H1 (cell line): ENCODE measurements at regions not wholly inside any gene's neighbourhood (a gene's known extent, or its start where the extent isn't known, plus 50 kb on each side); places are given as distances from the start of the nearest gene placed in this dataset.

ENCODE experiments used
- CTCF ChIA-PET: fragments of 300-600 bp; sonication (Branson Sonifier 250); formaldehyde crosslinking; loops from one replicate; lab custom pipeline; 2021; ENCODE audit not compliant: partially characterized antibody; lab: Charles Lee
- POLR2A ChIA-PET: fragments of 300-600 bp; sonication (Branson Sonifier 250); formaldehyde crosslinking; loops from one replicate; lab custom pipeline; 2021; ENCODE audit warnings: inconsistent platforms; ENCODE audit not compliant: partially characterized antibody; lab: Charles Lee
- DNase-seq, 2 experiments: peaks; one replicate each; pipeline versions ENCODE4 v3.0.0 to v3.0.0-alpha.2; 2010 to 2022; ENCODE audit warnings: low spot score in 2 of 2, low read depth in 1 of 2, mixed read lengths in 1 of 2
- FAIRE-seq: peaks from 2 replicates; lab custom pipeline; 2011; peaks lifted over from hg19 to GRCh38; lab: Jason Lieb, UNC
- H2AFZ ChIP-seq: 2 replicates; pipeline ENCODE4 v1.8.1; 2012; ENCODE audit warnings: low read length, inconsistent platforms
- H2AK5ac ChIP-seq: 2 replicates; pipeline ENCODE4 v1.6.1; 2013; ENCODE audit warnings: low read depth, low read length
- H2BK120ac ChIP-seq: replicated peaks from 2 replicates; pipeline ENCODE3; 2013; ENCODE audit warnings: low read depth, low read length, inconsistent platforms
- H2BK12ac ChIP-seq: 2 replicates; pipeline ENCODE4 v1.6.1; 2013; ENCODE audit warnings: low read depth, low read length
- H2BK15ac ChIP-seq: 2 replicates; pipeline ENCODE4 v1.6.1; 2013; ENCODE audit warnings: low read length
- H2BK20ac ChIP-seq: 2 replicates; pipeline ENCODE4 v1.6.1; 2013; ENCODE audit warnings: low read length
- H2BK5ac ChIP-seq: 2 replicates; pipeline ENCODE4 v1.6.1; 2013; ENCODE audit warnings: low read depth, low read length
- H3K14ac ChIP-seq: 2 replicates; pipeline ENCODE4 v1.6.1; 2013; ENCODE audit warnings: inconsistent platforms; ENCODE audit not compliant: insufficient read length
- H3K18ac ChIP-seq: 2 replicates; pipeline ENCODE4 v1.6.1; 2013; ENCODE audit warnings: low read length; ENCODE audit errors: extremely low read depth
- H3K23ac ChIP-seq: 2 replicates; pipeline ENCODE4 v1.6.1; 2013; ENCODE audit warnings: inconsistent platforms; ENCODE audit not compliant: insufficient read length
- H3K23me2 ChIP-seq: 2 replicates; pipeline ENCODE4 v1.6.1; 2013; ENCODE audit warnings: low read depth, low read length
- H3K27ac ChIP-seq: 2 replicates; pipeline ENCODE4 v1.6.1; 2011; ENCODE audit warnings: low read depth, low read length, inconsistent platforms
- H3K27me3 ChIP-seq, 4 experiments: replicated peaks in 1 of 4; 1 replicate in 1 of 4; 2 replicates in 3 of 4; pipeline versions ENCODE4 v1.6.1 to v1.8.1; 2011 to 2013; ENCODE audit warnings: low read length in 3 of 4, mild to moderate bottlenecking in 3 of 4, inconsistent platforms in 2 of 4, mixed read lengths in 2 of 4, moderate library complexity in 1 of 4; ENCODE audit not compliant: control insufficient read depth in 3 of 4, insufficient read depth in 3 of 4; ENCODE audit errors: extremely low read depth in 1 of 4
- H3K36me3 ChIP-seq, 4 experiments: 2 replicates each; pipeline versions ENCODE4 v1.6.1 to v1.8.1; 2011 to 2013; ENCODE audit warnings: mild to moderate bottlenecking in 4 of 4, low read length in 3 of 4, moderate library complexity in 2 of 4, control low read depth in 1 of 4, inconsistent platforms in 1 of 4; ENCODE audit not compliant: insufficient read depth in 4 of 4, control insufficient read depth in 2 of 4
- H3K4ac ChIP-seq: replicated peaks from 2 replicates; pipeline ENCODE3; 2013; ENCODE audit warnings: low read length, low read depth, mixed read lengths, inconsistent platforms; ENCODE audit not compliant: insufficient read length
- H3K4me1 ChIP-seq, 4 experiments: replicated peaks in 1 of 4; 1 replicate in 1 of 4; 2 replicates in 3 of 4; pipeline versions ENCODE4 v1.6.1 to v1.8.1; 2011 to 2013; ENCODE audit warnings: low read length in 3 of 4, inconsistent platforms in 2 of 4, mixed read lengths in 1 of 4; ENCODE audit not compliant: insufficient read depth in 4 of 4, control insufficient read depth in 3 of 4
- H3K4me2 ChIP-seq, 2 experiments: 2 replicates each; pipeline versions ENCODE4 v1.6.1 to v1.8.1; 2011 to 2013; ENCODE audit warnings: low read depth in 2 of 2, low read length in 2 of 2, control low read depth in 1 of 2, inconsistent platforms in 1 of 2, mild to moderate bottlenecking in 1 of 2; ENCODE audit not compliant: insufficient read depth in 1 of 2
- H3K4me3 ChIP-seq, 4 experiments: fragments of 200-600, 300-600 bp in 1 of 4; sonication (generic), shearing (Covaris generic), sonication (Bioruptor Twin) in 1 of 4; 2 replicates each; pipeline versions ENCODE4 v1.5.1 to v1.8.1; 2011 to 2016; ENCODE audit warnings: low read length in 4 of 4, low read depth in 3 of 4, control low read depth in 2 of 4, inconsistent platforms in 2 of 4, mild to moderate bottlenecking in 2 of 4, mixed read lengths in 1 of 4, moderate library complexity in 1 of 4; ENCODE audit not compliant: insufficient read depth in 2 of 4; ENCODE audit errors: extremely low read depth in 1 of 4
- H3K56ac ChIP-seq: replicated peaks from 2 replicates; pipeline ENCODE3; 2013; ENCODE audit warnings: low read depth, mild to moderate bottlenecking, mixed read lengths, low read length, inconsistent platforms; ENCODE audit not compliant: insufficient read length
- H3K79me1 ChIP-seq: 2 replicates; pipeline ENCODE4 v1.6.1; 2013; ENCODE audit warnings: low read depth, low read length, control low read depth
- H3K79me2 ChIP-seq, 2 experiments: 2 replicates each; pipeline versions ENCODE4 v1.6.1 to v1.8.1; 2012 to 2013; ENCODE audit warnings: low read length in 2 of 2, mild to moderate bottlenecking in 2 of 2, inconsistent platforms in 1 of 2; ENCODE audit not compliant: insufficient read depth in 2 of 2, control insufficient read depth in 1 of 2
- H3K9ac ChIP-seq, 4 experiments: replicated peaks in 1 of 4; 1 replicate in 1 of 4; 2 replicates in 3 of 4; pipeline versions ENCODE4 v1.6.1 to v1.8.1; 2011 to 2013; ENCODE audit warnings: low read depth in 3 of 4, low read length in 3 of 4, control low read depth in 2 of 4, mild to moderate bottlenecking in 2 of 4, moderate library complexity in 2 of 4, inconsistent platforms in 1 of 4; ENCODE audit errors: extremely low read depth in 1 of 4
- H3K9me3 ChIP-seq, 2 experiments: 2 replicates each; pipeline versions ENCODE4 v1.6.1 to v1.8.1; 2012 to 2013; ENCODE audit warnings: mild to moderate bottlenecking in 2 of 2, moderate library complexity in 2 of 2, control low read depth in 1 of 2, inconsistent platforms in 1 of 2, low read depth in 1 of 2, low read length in 1 of 2, mixed read lengths in 1 of 2; ENCODE audit not compliant: insufficient read depth in 2 of 2
- H4K20me1 ChIP-seq, 2 experiments: replicated peaks in 1 of 2; 2 replicates each; pipeline versions ENCODE3 to v1.8.1; 2011 to 2013; ENCODE audit warnings: inconsistent platforms in 2 of 2, low read length in 2 of 2, mild to moderate bottlenecking in 1 of 2; ENCODE audit not compliant: insufficient read depth in 2 of 2, control insufficient read depth in 1 of 2
- H4K5ac ChIP-seq: 2 replicates; pipeline ENCODE4 v1.6.1; 2013; ENCODE audit warnings: low read length, low read depth, mixed read lengths, inconsistent platforms; ENCODE audit not compliant: insufficient read length
- H4K8ac ChIP-seq: 2 replicates; pipeline ENCODE4 v1.8.0; 2013; ENCODE audit warnings: mild to moderate bottlenecking, moderate library complexity, low read length, inconsistent platforms; ENCODE audit not compliant: insufficient read depth; ENCODE audit errors: extremely low read depth
- H4K91ac ChIP-seq: replicated peaks from 2 replicates; pipeline ENCODE3; 2013; ENCODE audit warnings: low read length, mixed read lengths, inconsistent platforms; ENCODE audit not compliant: insufficient read length
- CREB1 ChIP-seq: IDR thresholded peaks from 2 replicates; pipeline ENCODE4 v1.6.1; 2012; ENCODE audit warnings: inconsistent platforms
- JUN ChIP-seq: IDR thresholded peaks from 2 replicates; pipeline ENCODE4 v1.6.1; 2011; ENCODE audit warnings: low read depth, mild to moderate bottlenecking, improper control_type of control experiment, low read length
- POLR2A ChIP-seq, 2 experiments: IDR thresholded peaks; 1 replicate in 1 of 2; 2 replicates in 1 of 2; pipeline ENCODE4 v1.6.1; 2011; ENCODE audit warnings: low read depth in 2 of 2, low read length in 2 of 2, mild to moderate bottlenecking in 2 of 2; ENCODE audit errors: control extremely low read depth in 1 of 2
- RFX5 ChIP-seq: IDR thresholded peaks from 2 replicates; pipeline ENCODE4 v1.6.1; 2011; ENCODE audit warnings: low read depth, low read length, improper control_type of control experiment, borderline replicate concordance
- RNF2 ChIP-seq: fragments of 200-900, 300-1000 bp; sonication (generic); IDR thresholded peaks from 2 replicates; pipeline ENCODE4 v1.7.1; 2016; ENCODE audit warnings: borderline replicate concordance, low read depth, mild to moderate bottlenecking, antibody characterized with exemption, low read length; ENCODE audit not compliant: poor library complexity, severe bottlenecking; ENCODE audit errors: missing control alignments
- SP1 ChIP-seq: IDR thresholded peaks from 2 replicates; pipeline ENCODE4 v1.6.1; 2011; ENCODE audit warnings: low read depth, low read length
- SRF ChIP-seq: IDR thresholded peaks from 2 replicates; pipeline ENCODE4 v1.6.1; 2011; ENCODE audit warnings: mild to moderate bottlenecking, low read depth, low read length, moderate library complexity
- TCF12 ChIP-seq: IDR thresholded peaks from 2 replicates; pipeline ENCODE4 v1.6.1; 2011; ENCODE audit warnings: low read depth, mild to moderate bottlenecking, low read length
- WGBS, 2 experiments: shearing (Covaris generic) in 1 of 2; methylation state at CpG; one replicate each; pipeline versions ENCODE4 v1.1.6 to v1.1.7; 2013 to 2015; ENCODE audit warnings: low lambda C conversion rate in 2 of 2, mixed read lengths in 2 of 2, inconsistent platforms in 1 of 2, low coverage in 1 of 2, missing lambda C conversion rate in 1 of 2; ENCODE audit not compliant: insufficient replicate concordance in 2 of 2, insufficient coverage in 1 of 2, insufficient read length in 1 of 2; ENCODE audit errors: extremely low coverage in 1 of 2, missing lambda C conversion rate in 1 of 2; 5-methylcytosine and 5-hydroxymethylcytosine counted together
- TF ChIP-seq, protein P1 (sequence below): IDR thresholded peaks from 2 replicates; pipeline ENCODE4 v1.6.1; 2012; ENCODE audit warnings: low read length, inconsistent platforms
- TF ChIP-seq, protein P2 (sequence below): IDR thresholded peaks from 2 replicates; pipeline ENCODE4 v1.6.1; 2012; ENCODE audit warnings: inconsistent platforms

DNA sequence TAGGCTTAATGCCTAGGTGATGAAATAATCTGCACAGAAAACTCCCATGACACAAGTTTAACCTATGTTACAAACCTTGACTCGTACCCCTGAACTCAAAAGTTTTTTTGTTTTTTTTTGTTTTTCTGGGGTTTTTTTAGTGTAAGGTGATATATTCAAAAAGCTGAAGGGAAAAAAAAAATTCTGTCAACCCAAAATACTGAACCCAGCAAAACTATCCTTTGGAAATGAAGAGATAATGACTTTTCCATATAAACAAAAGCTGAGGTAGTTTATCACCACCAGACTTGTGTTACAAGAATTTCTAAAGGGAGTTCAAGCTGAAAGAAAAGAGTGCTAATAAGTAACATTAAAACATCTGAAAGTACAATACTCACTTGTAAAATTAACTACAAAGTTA lies 448.1 kb downstream of the KCNH5 start:
- Histone ChIP-seq H2BK20ac (no peak overlapping the region), H3K4ac (no peak overlapping the region), H3K27me3 (no peaks in the 10 kb centered on the region), H3K18ac (no peak overlapping the region), H2AK5ac (no peak overlapping the region), H4K5ac (no peak overlapping the region), H2BK5ac (no peak overlapping the region), H3K14ac (no peak overlapping the region), H3K23ac (no peak overlapping the region), H3K4me3 (no peak overlapping the region), H2BK120ac (no peak overlapping the region), H4K91ac (no peak overlapping the region), H3K79me1 (no peaks in the 10 kb centered on the region), H3K9ac (no peak overlapping the region), H2BK12ac (no peak overlapping the region), H3K79me2 (no peaks in the 10 kb centered on the region), H3K56ac (no peak overlapping the region), H3K4me1 (no peaks in the 10 kb centered on the region), H3K9me3 (peaks cover 0 to 2% of the 10 kb centered on the region in 2 experiments; a peak in 1 of 4 replicates), H3K4me2 (no peak overlapping the region), H3K27ac (no peak overlapping the region), H3K36me3 (no peaks in the 10 kb centered on the region), H2AFZ (no peak overlapping the region), H3K23me2 (no peaks in the 10 kb centered on the region; the same call in 1 of the 2 replicates), H4K20me1 (no peaks in the 10 kb centered on the region), H2BK15ac (no peak overlapping the region), H4K8ac (no peak overlapping the region)
- ChIA-PET POLR2A (no interaction called here), CTCF (no interaction called here)
- TF ChIP-seq JUN (no peak), TCF12 (no peak), SRF (no peak), RFX5 (no peak), POLR2A (IDR thresholded peaks at IDR 0.05; ENCODE audit: control extremely low read depth in 1 of 2, low read depth in 2 of 2, low read length in 2 of 2) (no peak), SP1 (no peak), CREB1 (no peak), RNF2 (no peak)
- TF ChIP-seq, protein P1, sequence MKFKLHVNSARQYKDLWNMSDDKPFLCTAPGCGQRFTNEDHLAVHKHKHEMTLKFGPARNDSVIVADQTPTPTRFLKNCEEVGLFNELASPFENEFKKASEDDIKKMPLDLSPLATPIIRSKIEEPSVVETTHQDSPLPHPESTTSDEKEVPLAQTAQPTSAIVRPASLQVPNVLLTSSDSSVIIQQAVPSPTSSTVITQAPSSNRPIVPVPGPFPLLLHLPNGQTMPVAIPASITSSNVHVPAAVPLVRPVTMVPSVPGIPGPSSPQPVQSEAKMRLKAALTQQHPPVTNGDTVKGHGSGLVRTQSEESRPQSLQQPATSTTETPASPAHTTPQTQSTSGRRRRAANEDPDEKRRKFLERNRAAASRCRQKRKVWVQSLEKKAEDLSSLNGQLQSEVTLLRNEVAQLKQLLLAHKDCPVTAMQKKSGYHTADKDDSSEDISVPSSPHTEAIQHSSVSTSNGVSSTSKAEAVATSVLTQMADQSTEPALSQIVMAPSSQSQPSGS: no peak
- TF ChIP-seq, protein P2, sequence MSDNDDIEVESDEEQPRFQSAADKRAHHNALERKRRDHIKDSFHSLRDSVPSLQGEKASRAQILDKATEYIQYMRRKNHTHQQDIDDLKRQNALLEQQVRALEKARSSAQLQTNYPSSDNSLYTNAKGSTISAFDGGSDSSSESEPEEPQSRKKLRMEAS: no peak
- 90% methylated on average over 1 of the region's 1 CpG; no CpG with 5 or more reads in 1 of the 2 experiments for WGBS, 2 experiments
- DNase-seq (no peak), FAIRE-seq (no peak)
